B cell (primary cell): ENCODE measurements at regions not wholly inside any gene's neighbourhood (a gene's known extent, or its start where the extent isn't known, plus 50 kb on each side); places are given as distances from the start of the nearest gene placed in this dataset.

Experiments used
- ATAC-seq: fragments of 200-7000 bp; cut with Tn5 transposase; one replicate; pipeline ENCODE4 v1.10.0; 2021; ENCODE audit warnings: low read depth, mild to moderate bottlenecking, moderate number of reproducible peaks, moderate library complexity
- CTCF ChIA-PET: fragments of 350-600 bp; sonication (Branson Sonifier 250); formaldehyde crosslinking; loops from one replicate; lab custom pipeline; 2021; ENCODE audit warnings: antibody characterized with exemption, inconsistent platforms; lab: Charles Lee
- POLR2A ChIA-PET: fragments of 350-600 bp; sonication (Branson Sonifier 250); formaldehyde crosslinking; loops from one replicate; lab custom pipeline; 2021; ENCODE audit warnings: antibody characterized with exemption; lab: Charles Lee
- DNase-seq: peaks from one replicate; pipeline ENCODE4 v3.0.0; 2013
- H2AFZ ChIP-seq: 2 replicates; pipeline ENCODE4 v1.6.1; 2012; ENCODE audit warnings: mild to moderate bottlenecking, low read depth, low read length; ENCODE audit not compliant: insufficient read depth, poor library complexity, severe bottlenecking
- H3K27ac ChIP-seq, 2 donors: 1 replicate in 1 of 2; 2 replicates in 1 of 2; pipeline ENCODE4 v1.5.1; 2012 to 2013; ENCODE audit warnings: low read length in 2 of 2, mild to moderate bottlenecking in 2 of 2, moderate library complexity in 1 of 2
- H3K27me3 ChIP-seq, 4 experiments: fragments of 200-600 bp in 1 of 4; sonication (generic) in 1 of 4; replicated peaks in 1 of 4; 1 replicate in 2 of 4; 2 replicates in 2 of 4; pipeline versions ENCODE4 v1.6.1 to v1.7.0; 2013 to 2016; ENCODE audit warnings: low read length in 3 of 4, mild to moderate bottlenecking in 2 of 4, mixed read lengths in 1 of 4, moderate library complexity in 1 of 4; ENCODE audit not compliant: insufficient read depth in 4 of 4, control insufficient read depth in 3 of 4; ENCODE audit errors: control extremely low read depth in 1 of 4
- H3K36me3 ChIP-seq, 2 experiments: replicated peaks in 1 of 2; 1 replicate in 1 of 2; 2 replicates in 1 of 2; pipeline versions ENCODE4 v1.6.1 to v1.7.1; 2013; ENCODE audit warnings: low read length in 1 of 2; ENCODE audit not compliant: insufficient read depth in 2 of 2, control insufficient read depth in 1 of 2; ENCODE audit errors: control extremely low read depth in 1 of 2, extremely low read depth in 1 of 2
- H3K4me1 ChIP-seq, 2 donors: fragments of 200-600 bp in 1 of 2; sonication (generic) in 1 of 2; 1 replicate in 1 of 2; 2 replicates in 1 of 2; pipeline versions ENCODE4 v1.5.1 to v1.6.1; 2013 to 2017; ENCODE audit warnings: low read length in 2 of 2; ENCODE audit not compliant: control insufficient read depth in 2 of 2, insufficient read depth in 2 of 2
- H3K4me2 ChIP-seq: replicated peaks from 2 replicates; pipeline ENCODE3; 2012; ENCODE audit warnings: mild to moderate bottlenecking, low read depth, low read length; ENCODE audit not compliant: poor library complexity, severe bottlenecking
- H3K4me3 ChIP-seq, 5 experiments: fragments of 200-600 bp in 1 of 5; sonication (generic) in 1 of 5; 1 replicate in 3 of 5; 2 replicates in 2 of 5; pipeline versions ENCODE4 v1.5.1 to v1.7.0; 2011 to 2016; ENCODE audit warnings: low read length in 4 of 5, mild to moderate bottlenecking in 4 of 5, low read depth in 2 of 5, control low read depth in 1 of 5, moderate library complexity in 1 of 5; ENCODE audit not compliant: insufficient read depth in 1 of 5; ENCODE audit errors: control extremely low read depth in 1 of 5, extremely low read depth in 1 of 5
- H3K79me2 ChIP-seq: fragments of 200-600 bp; sonication (generic); one replicate; pipeline ENCODE4 v1.6.0; 2016; ENCODE audit warnings: low read length; ENCODE audit not compliant: control insufficient read depth, insufficient read depth
- H3K9ac ChIP-seq: fragments of 200-600 bp; sonication (generic); 2 replicates; pipeline ENCODE4 v1.6.1; 2017; ENCODE audit warnings: mild to moderate bottlenecking, low read length, moderate library complexity
- H3K9me3 ChIP-seq, 3 donors: one replicate each; pipeline versions ENCODE4 v1.6.1 to v1.7.1; 2013; ENCODE audit warnings: low read length in 2 of 3; ENCODE audit not compliant: control insufficient read depth in 2 of 3, insufficient read depth in 1 of 3; ENCODE audit errors: control extremely low read depth in 1 of 3
- H4K20me1 ChIP-seq: 2 replicates; pipeline ENCODE4 v1.6.0; 2012; ENCODE audit warnings: mild to moderate bottlenecking, low read length; ENCODE audit not compliant: insufficient read depth, control insufficient read depth, poor library complexity, severe bottlenecking
- H3K27ac Mint-ChIP-seq: one replicate; pipeline ENCODE4 v1.8.0; 2021; ENCODE audit warnings: mixed read lengths
- H3K27me3 Mint-ChIP-seq: one replicate; pipeline ENCODE4 v1.8.0; 2021; ENCODE audit warnings: mixed read lengths
- H3K4me1 Mint-ChIP-seq: one replicate; pipeline ENCODE4 v1.8.0; 2021; ENCODE audit warnings: mixed read lengths
- H3K4me3 Mint-ChIP-seq: one replicate; pipeline ENCODE4 v1.8.0; 2021; ENCODE audit warnings: mixed read lengths
- H3K9me3 Mint-ChIP-seq: one replicate; pipeline ENCODE4 v1.8.0; 2022; ENCODE audit warnings: mixed read lengths; ENCODE audit not compliant: insufficient read depth
- EZH2 ChIP-seq: IDR thresholded peaks from 2 replicates; pipeline ENCODE4 v1.6.1; 2012; ENCODE audit warnings: borderline replicate concordance, low read depth, mild to moderate bottlenecking, moderate library complexity, low read length; ENCODE audit not compliant: insufficient read depth, poor library complexity, severe bottlenecking
- WGBS: methylation state at CpG from one replicate; pipeline ENCODE4 v1.1.5; 2013; ENCODE audit warnings: missing lambda C conversion rate; ENCODE audit not compliant: insufficient coverage; 5-methylcytosine and 5-hydroxymethylcytosine counted together
- intact Hi-C: fragments of 100-400 bp; cut with micrococcal nuclease; formaldehyde crosslinking; loops from one replicate; pipeline ENCODE4 v1.10.0; 2022
- TF ChIP-seq, protein P1 (sequence below): fragments of 200-600 bp; IDR thresholded peaks from one replicate; pipeline ENCODE4 v1.8.0; 2022; ENCODE audit warnings: antibody characterized with exemption, mild to moderate bottlenecking

DNA sequence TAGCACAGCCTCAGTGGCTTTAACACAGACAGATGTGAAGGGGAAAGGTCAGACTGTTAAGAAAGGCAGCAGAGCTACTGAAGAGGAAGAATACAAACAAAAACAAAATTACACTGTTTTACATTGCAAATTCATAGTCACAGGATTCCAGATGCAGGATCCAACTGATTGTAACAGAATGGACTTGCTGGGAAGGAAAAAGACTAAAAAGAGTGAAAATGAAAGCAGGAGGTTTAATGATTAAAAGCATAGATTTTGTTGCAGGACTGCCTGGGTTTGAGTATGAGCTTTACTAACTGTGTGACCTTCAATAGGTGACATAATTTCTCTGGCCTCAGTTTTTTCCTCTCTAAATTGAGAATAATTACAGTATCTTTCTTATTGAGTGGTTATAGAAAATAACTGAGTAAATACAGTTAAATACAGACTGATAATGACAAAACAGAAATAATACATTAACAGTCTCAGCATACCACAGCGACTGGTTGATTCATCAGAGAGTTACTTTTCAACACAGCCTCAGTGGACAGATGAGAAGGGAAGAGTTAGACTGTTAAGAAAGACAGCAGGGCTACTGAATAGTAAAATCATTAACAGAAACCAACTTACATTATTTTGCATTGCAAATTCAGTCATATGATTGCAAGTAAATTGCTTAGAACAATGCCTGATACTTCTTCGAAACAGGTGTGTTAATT, 704.2 kb upstream of the TENM4 start:
- Histone ChIP-seq H3K4me1 (no peaks in the 10 kb centered on the region), H3K4me2 (no peak overlapping the region), H3K9me3 (no peaks in the 10 kb centered on the region), H2AFZ (no peak overlapping the region), H3K79me2 (no peaks in the 10 kb centered on the region), H3K4me3 (no peak overlapping the region), H3K9ac (no peak overlapping the region), H4K20me1 (no peaks in the 10 kb centered on the region), H3K36me3 (no peaks in the 10 kb centered on the region), H3K27me3 (no peaks in the 10 kb centered on the region), H3K27ac (no peak overlapping the region)
- ChIA-PET POLR2A (interaction anchor here (0.6 kb wide), 1 partner anchor 246 kb away, joined by 5 read pairs; no protein-coding TSS in a partner anchor), CTCF (no interaction called here)
- no peak overlapping the region for H3K4me3 Mint-ChIP-seq
- no peaks in the 10 kb centered on the region for H3K4me1 Mint-ChIP-seq
- TF ChIP-seq, protein P1, sequence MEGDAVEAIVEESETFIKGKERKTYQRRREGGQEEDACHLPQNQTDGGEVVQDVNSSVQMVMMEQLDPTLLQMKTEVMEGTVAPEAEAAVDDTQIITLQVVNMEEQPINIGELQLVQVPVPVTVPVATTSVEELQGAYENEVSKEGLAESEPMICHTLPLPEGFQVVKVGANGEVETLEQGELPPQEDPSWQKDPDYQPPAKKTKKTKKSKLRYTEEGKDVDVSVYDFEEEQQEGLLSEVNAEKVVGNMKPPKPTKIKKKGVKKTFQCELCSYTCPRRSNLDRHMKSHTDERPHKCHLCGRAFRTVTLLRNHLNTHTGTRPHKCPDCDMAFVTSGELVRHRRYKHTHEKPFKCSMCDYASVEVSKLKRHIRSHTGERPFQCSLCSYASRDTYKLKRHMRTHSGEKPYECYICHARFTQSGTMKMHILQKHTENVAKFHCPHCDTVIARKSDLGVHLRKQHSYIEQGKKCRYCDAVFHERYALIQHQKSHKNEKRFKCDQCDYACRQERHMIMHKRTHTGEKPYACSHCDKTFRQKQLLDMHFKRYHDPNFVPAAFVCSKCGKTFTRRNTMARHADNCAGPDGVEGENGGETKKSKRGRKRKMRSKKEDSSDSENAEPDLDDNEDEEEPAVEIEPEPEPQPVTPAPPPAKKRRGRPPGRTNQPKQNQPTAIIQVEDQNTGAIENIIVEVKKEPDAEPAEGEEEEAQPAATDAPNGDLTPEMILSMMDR = no peak
- TF ChIP-seq EZH2 = no peak
- no peaks in the 10 kb centered on the region for H3K9me3 Mint-ChIP-seq
- H3K27ac Mint-ChIP-seq = no peak overlapping the region
- intact Hi-C loops = no loop called here
- no CpG with 5 or more reads among the region's 2 CpGs for WGBS
- DNase-seq (no peak), ATAC-seq (no peak)
- no peaks in the 10 kb centered on the region for H3K27me3 Mint-ChIP-seq

DNA sequence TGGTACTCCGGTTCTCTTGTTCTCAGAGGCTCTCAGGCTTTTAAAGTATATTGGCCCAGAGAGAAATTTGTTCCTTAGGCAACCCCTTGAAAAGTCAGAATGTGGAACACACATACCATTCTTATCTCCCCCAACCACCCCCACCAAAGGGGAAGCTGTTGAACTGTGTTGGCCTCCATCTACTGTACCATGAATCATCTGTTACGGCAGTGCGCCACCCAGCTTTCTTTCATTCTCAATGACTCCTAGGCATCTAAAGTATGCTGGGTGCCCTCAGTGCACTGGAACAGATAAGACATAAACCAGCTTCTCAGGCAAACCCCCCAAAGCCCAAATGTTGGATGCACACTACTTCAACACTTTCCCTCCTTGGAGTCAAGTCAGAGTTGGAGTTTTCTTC, 696.2 kb upstream of the TENM4 start:
- ChIA-PET CTCF (no interaction called here), POLR2A (no interaction called here)
- no peak for TF ChIP-seq EZH2
- TF ChIP-seq, protein P1 = no peak
- H3K4me3 Mint-ChIP-seq = no peak overlapping the region
- Histone ChIP-seq H3K36me3 (no peaks in the 10 kb centered on the region), H3K27ac (no peak overlapping the region), H3K79me2 (no peaks in the 10 kb centered on the region), H2AFZ (no peak overlapping the region), H3K4me3 (no peak overlapping the region), H3K27me3 (no peaks in the 10 kb centered on the region), H4K20me1 (no peaks in the 10 kb centered on the region), H3K4me1 (no peaks in the 10 kb centered on the region), H3K9ac (no peak overlapping the region), H3K4me2 (no peak overlapping the region), H3K9me3 (no peaks in the 10 kb centered on the region)
- H3K9me3 Mint-ChIP-seq = peaks cover 5% of the 10 kb centered on the region
- intact Hi-C loops = no loop called here
- H3K27me3 Mint-ChIP-seq = no peaks in the 10 kb centered on the region
- no peak for DNase-seq
- no peaks in the 10 kb centered on the region for H3K4me1 Mint-ChIP-seq
- WGBS = 41% methylated on average over 2 of the region's 3 CpGs
- ATAC-seq = no peak
- no peak overlapping the region for H3K27ac Mint-ChIP-seq
